IPS DF 6.9 (cell line): ENCODE measurements at regions not wholly inside any gene's neighbourhood (a gene's known extent, or its start where the extent isn't known, plus 50 kb on each side); places are given as distances from the start of the nearest gene placed in this dataset.

Experiments used
- DNase-seq: peaks from one replicate; pipeline ENCODE4 v3.0.0-alpha.2; 2013; ENCODE audit warnings: low read depth, low spot score
- H3K27ac ChIP-seq: one replicate; pipeline ENCODE4 v1.5.1; 2013; ENCODE audit warnings: low read length, control low read depth
- H3K27me3 ChIP-seq: 2 replicates; pipeline ENCODE4 v1.6.1; 2013; ENCODE audit warnings: mild to moderate bottlenecking, low read length; ENCODE audit not compliant: control insufficient read depth, insufficient read depth
- H3K36me3 ChIP-seq: 2 replicates; pipeline ENCODE4 v1.6.1; 2013; ENCODE audit warnings: low read length; ENCODE audit not compliant: control insufficient read depth, insufficient read depth
- H3K4me1 ChIP-seq: 2 replicates; pipeline ENCODE4 v1.6.1; 2013; ENCODE audit warnings: low read length; ENCODE audit not compliant: control insufficient read depth, insufficient read depth
- H3K4me3 ChIP-seq: 2 replicates; pipeline ENCODE4 v1.5.1; 2013; ENCODE audit warnings: mild to moderate bottlenecking, low read length
- H3K9me3 ChIP-seq: 2 replicates; pipeline ENCODE4 v1.6.1; 2013; ENCODE audit warnings: low read length, inconsistent platforms; ENCODE audit not compliant: control insufficient read depth, insufficient read depth
- WGBS: extraction: QIAGEN DNeasy Blood & Tissue Kit; methylation state at CpG from one replicate; pipeline ENCODE4 v1.1.7; 2013; ENCODE audit warnings: mixed read lengths, missing lambda C conversion rate; ENCODE audit not compliant: insufficient read length, insufficient coverage; 5-methylcytosine and 5-hydroxymethylcytosine counted together

- Histone ChIP-seq H3K27me3 (no peaks in the 10 kb centered on the region; the same call in 1 of the 2 replicates), H3K4me1 (peaks cover 2% of the 10 kb centered on the region; the same call in 1 of the 2 replicates)
- DNase-seq = no peak
Observed at GRCh38 chr6:62614442-62614841, 328.4 kb upstream of the KHDRBS2 start.

GRCh38 chr6:62613928-62614327 is 327.9 kb upstream of the KHDRBS2 start:
- H3K9me3 ChIP-seq = no peaks in the 10 kb centered on the region; the same call in 1 of the 2 replicates
- H3K4me1 ChIP-seq = peaks cover 3% of the 10 kb centered on the region; the same call in 1 of the 2 replicates
- H3K27me3 ChIP-seq = no peaks in the 10 kb centered on the region; the same call in 1 of the 2 replicates
- WGBS = no CpG with 5 or more reads among the region's 3 CpGs
- H3K27ac ChIP-seq = no peak overlapping the region
- H3K4me3 ChIP-seq = no peak overlapping the region
- H3K36me3 ChIP-seq = no peaks in the 10 kb centered on the region
- DNase-seq = no peak

More at GRCh38 chr6:62614442-62614841, 328.4 kb upstream of the KHDRBS2 start:
- no peak overlapping the region for H3K27ac ChIP-seq
- no peaks in the 10 kb centered on the region; the same call in 1 of the 2 replicates for H3K9me3 ChIP-seq
- H3K36me3 ChIP-seq = no peaks in the 10 kb centered on the region
- H3K4me3 ChIP-seq = no peak overlapping the region

- no CpG with 5 or more reads among the region's 3 CpGs for WGBS
- no peak overlapping the region for H3K4me3 ChIP-seq
- no peak for DNase-seq
- peaks cover 3% of the 10 kb centered on the region; the same call in 1 of the 2 replicates for H3K4me1 ChIP-seq
- H3K27ac ChIP-seq = no peak overlapping the region
- H3K9me3 ChIP-seq = no peaks in the 10 kb centered on the region; the same call in 1 of the 2 replicates
- H3K27me3 ChIP-seq = no peaks in the 10 kb centered on the region; the same call in 1 of the 2 replicates
- no peaks in the 10 kb centered on the region for H3K36me3 ChIP-seq
Observed at GRCh38 chr6:62612471-62612870, 326.4 kb upstream of the KHDRBS2 start.

GRCh38 chr6:62570372-62570771 is 284.3 kb upstream of the KHDRBS2 start:
- Histone ChIP-seq H3K4me3 (no peak overlapping the region), H3K4me1 (no peaks in the 10 kb centered on the region), H3K27me3 (no peaks in the 10 kb centered on the region), H3K36me3 (no peaks in the 10 kb centered on the region), H3K27ac (no peak overlapping the region), H3K9me3 (no peaks in the 10 kb centered on the region)
- no CpG with 5 or more reads among the region's 1 CpG for WGBS
- no peak for DNase-seq

- DNase-seq = no peak
Observed at GRCh38 chr6:62541502-62541901, 255.5 kb upstream of the KHDRBS2 start.

GRCh38 chr6:62530985-62531384 is 245.0 kb upstream of the KHDRBS2 start:
- Histone ChIP-seq H3K9me3 (no peaks in the 10 kb centered on the region), H3K36me3 (no peaks in the 10 kb centered on the region), H3K4me1 (no peaks in the 10 kb centered on the region), H3K27ac (no peak overlapping the region), H3K4me3 (no peak overlapping the region), H3K27me3 (no peaks in the 10 kb centered on the region)
- no CpG with 5 or more reads among the region's 2 CpGs for WGBS
- DNase-seq = no peak

More at GRCh38 chr6:62541502-62541901, 255.5 kb upstream of the KHDRBS2 start:
- Histone ChIP-seq H3K27me3 (no peaks in the 10 kb centered on the region), H3K4me1 (no peaks in the 10 kb centered on the region), H3K36me3 (no peaks in the 10 kb centered on the region), H3K4me3 (no peak overlapping the region), H3K27ac (no peak overlapping the region), H3K9me3 (no peaks in the 10 kb centered on the region)
- no CpG with 5 or more reads among the region's 2 CpGs for WGBS

- Histone ChIP-seq H3K36me3 (no peaks in the 10 kb centered on the region), H3K4me3 (no peak overlapping the region), H3K27me3 (no peaks in the 10 kb centered on the region), H3K27ac (no peak overlapping the region), H3K9me3 (no peaks in the 10 kb centered on the region), H3K4me1 (no peaks in the 10 kb centered on the region)
- no peak for DNase-seq
- no CpG with 5 or more reads among the region's 3 CpGs for WGBS
Observed at GRCh38 chr6:62528894-62529526, 243.0 kb upstream of the KHDRBS2 start.

- H3K36me3 ChIP-seq = no peaks in the 10 kb centered on the region
- H3K27ac ChIP-seq = no peak overlapping the region
- no peaks in the 10 kb centered on the region for H3K4me1 ChIP-seq
- no peak overlapping the region for H3K4me3 ChIP-seq
- no peaks in the 10 kb centered on the region for H3K9me3 ChIP-seq
- DNase-seq = no peak
- no CpG with 5 or more reads among the region's 2 CpGs for WGBS
- no peaks in the 10 kb centered on the region for H3K27me3 ChIP-seq
Observed at GRCh38 chr6:62523630-62524029, 237.6 kb upstream of the KHDRBS2 start.

GRCh38 chr6:62519574-62519973 is 233.5 kb upstream of the KHDRBS2 start:
- Histone ChIP-seq H3K4me3 (no peak overlapping the region), H3K36me3 (no peaks in the 10 kb centered on the region), H3K27me3 (no peaks in the 10 kb centered on the region), H3K9me3 (no peaks in the 10 kb centered on the region), H3K4me1 (no peaks in the 10 kb centered on the region; the same call in 1 of the 2 replicates), H3K27ac (no peak overlapping the region)
- no peak for DNase-seq

GRCh38 chr6:62516291-62517141 is 230.5 kb upstream of the KHDRBS2 start:
- H3K9me3 ChIP-seq = no peaks in the 10 kb centered on the region
- DNase-seq = peak; percentile 54
- H3K4me3 ChIP-seq = no peak overlapping the region
- no peaks in the 10 kb centered on the region for H3K27me3 ChIP-seq
- WGBS = no CpG with 5 or more reads among the region's 7 CpGs
- H3K4me1 ChIP-seq = no peaks in the 10 kb centered on the region; the same call in 1 of the 2 replicates
- H3K27ac ChIP-seq = peak overlapping the region; percentile 68
- no peaks in the 10 kb centered on the region for H3K36me3 ChIP-seq
